UCSD-AML1 (cell line): ENCODE measurements at regions not wholly inside any gene's neighbourhood (a gene's known extent, or its start where the extent isn't known, plus 50 kb on each side); places are given as distances from the start of the nearest gene placed in this dataset.
"Not testable (repeated sequence)": the region's sequence is repeated elsewhere in the genome, so short reads cannot be mapped to it uniquely, and the experiment has no call there.

Experiments used
- DNase-seq: peaks from one replicate; lab custom pipeline; 2025; ENCODE audit not compliant: unreplicated experiment; lab: John Stamatoyannopoulos, UW

GRCh38 chr9:115397591-115398312, 279.8 kb upstream of the TNC start:
- DNase-seq = no peak

- DNase-seq = no peak
Observed at GRCh38 chr9:115398313-115398650, 280.3 kb upstream of the TNC start.

- no peak for DNase-seq
Observed at GRCh38 chr9:115398996-115399395, 281.0 kb upstream of the TNC start.

- DNase-seq = no peak
Observed at GRCh38 chr9:115400796-115401195, 282.8 kb upstream of the TNC start.

DNA sequence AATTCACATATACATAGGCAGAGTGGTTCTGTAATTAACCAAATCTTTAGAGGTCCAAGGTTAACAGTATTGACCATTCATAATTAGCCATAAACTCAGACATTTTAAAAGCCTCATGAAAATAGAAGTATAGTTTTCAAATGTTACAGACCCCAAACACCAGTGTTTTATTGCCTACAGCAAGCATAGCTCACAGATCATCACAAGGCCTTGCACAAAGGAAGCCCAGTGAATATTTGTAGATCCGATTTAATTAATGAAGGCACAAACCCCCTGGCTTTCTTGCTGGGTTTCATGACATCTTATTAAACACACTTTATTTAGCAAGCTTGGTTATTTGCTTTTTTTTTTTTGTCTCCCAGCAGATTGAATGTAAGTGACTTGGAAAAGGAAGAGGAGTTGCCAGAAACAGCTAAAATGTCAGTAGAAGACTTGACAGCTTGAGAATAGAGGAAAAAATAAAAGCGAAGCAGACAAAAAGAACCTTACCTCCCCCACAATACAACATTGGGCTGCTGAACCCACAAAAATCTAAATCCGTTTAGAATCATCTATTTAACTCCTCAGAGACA, 283.9 kb upstream of the TNC start:
- DNase-seq = no peak

- DNase-seq = no peak
Observed at GRCh38 chr9:115403753-115404152, 285.8 kb upstream of the TNC start.

GRCh38 chr9:115404311-115404710, 286.4 kb upstream of the TNC start:
- no peak for DNase-seq

DNA sequence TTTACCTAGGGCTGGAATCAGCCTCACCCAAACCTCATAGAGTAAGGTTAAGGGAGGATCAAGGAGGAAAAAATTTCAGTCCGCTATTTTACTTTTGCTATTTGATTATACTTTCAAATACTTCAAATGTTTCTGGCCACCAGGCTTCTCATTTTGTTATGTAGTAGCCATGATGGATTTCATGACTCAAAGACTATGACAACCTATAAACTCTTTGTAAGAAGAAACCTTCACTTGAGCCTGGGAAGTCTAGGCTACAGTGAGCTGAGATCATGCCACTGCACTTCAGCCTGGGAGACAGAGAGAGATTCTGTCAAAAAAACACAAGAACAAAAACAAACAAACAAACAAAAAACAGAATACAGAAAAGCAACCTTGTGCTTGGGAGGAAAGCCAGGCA, 293.6 kb upstream of the TNC start:
- no peak for DNase-seq

DNA sequence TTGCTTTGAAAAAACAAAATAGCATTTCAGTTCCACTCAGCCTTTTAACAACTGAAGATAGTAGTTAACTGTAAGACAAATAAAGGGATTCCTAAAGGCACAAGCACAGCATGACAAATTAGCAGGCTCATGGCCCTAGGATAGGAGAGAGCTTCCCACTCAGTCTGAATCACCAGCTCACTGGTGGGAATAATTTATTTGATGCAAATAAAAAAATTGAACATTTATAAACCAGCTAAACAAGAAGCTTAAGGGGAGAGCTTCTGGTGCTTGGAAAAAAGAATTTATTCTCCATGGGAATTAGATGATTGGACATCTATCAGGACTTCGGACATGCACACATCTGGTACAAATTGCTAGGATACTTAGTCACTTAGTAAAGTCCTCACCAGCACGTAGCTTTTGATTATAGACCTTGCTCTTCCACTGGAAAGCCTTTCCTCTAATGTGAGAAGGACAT, 294.1 kb upstream of the TNC start:
- DNase-seq = no peak

DNA sequence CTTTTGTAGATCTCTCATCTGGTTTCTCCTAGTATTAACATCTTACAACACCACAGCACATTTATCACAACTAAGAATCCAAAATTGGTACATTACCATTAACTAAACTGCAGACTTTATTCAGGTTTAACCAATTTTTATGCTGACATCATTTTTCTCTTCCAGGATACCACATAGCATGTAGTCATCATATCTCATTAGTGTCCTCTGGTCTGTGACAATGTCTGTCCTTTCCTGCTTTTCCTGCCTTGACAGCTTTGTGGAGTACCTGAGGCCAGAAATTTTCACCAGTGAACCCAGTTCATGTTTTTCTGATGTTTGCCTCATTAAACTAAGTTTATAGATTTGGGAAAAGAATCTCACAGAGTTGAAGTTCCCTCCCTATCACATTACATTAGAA, 294.7 kb upstream of the TNC start:
- DNase-seq = no peak

GRCh38 chr9:115413304-115413703, 295.3 kb upstream of the TNC start:
- no peak for DNase-seq

DNA sequence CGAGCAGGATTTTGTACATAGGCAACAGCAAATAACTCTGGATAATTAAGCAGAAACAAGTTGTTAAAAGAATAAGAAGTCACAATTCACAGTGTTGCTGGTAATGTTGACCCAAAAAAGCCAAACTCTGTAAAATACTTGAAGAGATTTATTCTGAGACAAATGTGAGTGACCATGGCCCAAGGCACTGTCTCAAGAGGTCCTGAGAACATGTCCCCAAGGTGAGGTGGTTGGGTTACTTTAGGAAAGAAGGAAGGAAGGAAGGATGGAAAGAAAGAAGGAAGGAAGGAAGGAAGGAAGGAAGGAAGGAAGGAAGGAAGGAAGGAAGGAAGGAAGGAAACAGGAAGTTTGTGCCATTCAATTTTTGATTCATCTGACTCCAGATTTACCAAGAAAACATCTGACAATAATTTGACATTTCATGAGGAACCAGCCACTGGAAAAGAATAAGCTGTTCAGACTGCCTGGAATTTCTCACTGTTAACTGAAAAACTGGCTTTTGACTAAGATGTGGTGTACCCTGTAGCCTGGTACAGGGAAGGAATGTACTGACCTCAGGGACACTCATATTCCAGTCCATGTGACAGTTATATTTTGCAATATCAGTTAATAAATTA, 295.9 kb upstream of the TNC start:
- DNase-seq = no peak

- no peak for DNase-seq
Observed at GRCh38 chr9:115414561-115414960, 296.6 kb upstream of the TNC start.

GRCh38 chr9:115415450-115415849, 297.5 kb upstream of the TNC start:
- no peak for DNase-seq

- no peak for DNase-seq
Observed at GRCh38 chr9:115416299-115416698, 298.3 kb upstream of the TNC start.

GRCh38 chr9:115418181-115418580, 300.2 kb upstream of the TNC start:
- not testable (repeated sequence) for DNase-seq

DNA sequence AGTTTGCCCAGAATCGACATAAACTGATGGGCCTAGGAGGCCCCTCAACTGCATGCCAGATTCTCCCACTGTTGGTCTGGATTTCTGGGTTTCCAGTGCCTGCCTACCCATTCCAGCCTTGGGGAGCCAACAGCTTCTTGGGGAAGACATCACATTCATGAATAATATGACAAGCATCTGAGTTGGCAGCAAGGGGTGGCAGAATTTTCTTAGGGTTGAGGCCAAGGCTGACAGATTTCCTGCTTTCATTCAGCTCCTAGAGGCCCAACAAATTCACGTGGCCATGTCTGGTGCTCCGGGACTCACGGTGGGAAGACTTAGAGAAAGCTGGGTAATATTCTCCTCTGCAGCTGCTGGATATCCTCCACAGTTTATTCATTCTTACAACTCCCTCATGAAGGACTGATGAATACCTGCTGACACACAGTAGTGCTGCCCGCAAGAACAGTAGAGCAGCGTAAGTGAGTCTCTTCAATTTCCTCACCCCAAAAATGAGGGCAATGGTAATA, 305.0 kb upstream of the TNC start:
- no peak for DNase-seq

- no peak for DNase-seq
Observed at GRCh38 chr9:115423646-115424045, 305.7 kb upstream of the TNC start.

GRCh38 chr9:115425601-115426000, 307.6 kb upstream of the TNC start:
- DNase-seq = no peak

- DNase-seq = no peak
Observed at GRCh38 chr9:115437418-115437817, 319.5 kb upstream of the TNC start.

DNA sequence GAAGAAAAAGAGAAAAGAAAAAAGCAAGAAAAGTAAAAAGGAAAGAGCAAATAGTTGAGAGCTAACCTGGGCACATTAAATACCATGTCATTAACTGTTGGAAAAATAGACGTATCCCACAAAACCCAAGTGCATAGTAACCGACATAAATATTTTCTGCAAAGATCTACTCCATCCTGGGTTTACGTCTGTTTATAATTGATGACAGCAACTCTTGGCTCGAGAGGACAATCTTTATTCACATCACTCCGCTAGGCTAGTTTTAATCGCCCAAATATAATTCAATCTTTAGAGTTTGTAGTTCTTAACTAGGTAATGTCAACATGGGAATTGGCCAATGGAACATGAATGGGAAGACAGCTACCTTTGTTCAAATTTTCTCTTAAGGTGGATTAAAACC, 321.7 kb upstream of the TNC start:
- DNase-seq = no peak

DNA sequence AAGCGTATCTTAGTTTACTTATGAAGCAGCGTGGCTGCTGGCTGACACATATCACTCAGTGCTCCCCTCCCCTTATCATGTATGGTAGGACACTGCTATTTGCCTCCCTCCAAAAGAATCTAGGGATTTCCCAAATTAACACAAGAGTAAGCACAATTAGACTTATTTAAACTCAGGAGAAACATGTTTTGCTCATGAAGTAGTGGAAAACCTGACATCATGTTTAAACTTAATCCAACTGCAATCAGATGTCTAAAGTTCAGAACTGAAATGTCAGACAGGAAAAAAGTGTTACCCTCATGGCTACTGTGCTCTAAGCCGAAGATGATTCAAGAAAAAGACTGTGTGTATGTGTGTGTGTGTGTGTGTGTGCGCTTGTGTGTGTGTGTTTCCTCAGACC, 324.1 kb upstream of the TNC start:
- no peak for DNase-seq
